Dermis blood vessel endothelial cell (primary cell): ENCODE measurements at regions not wholly inside any gene's neighbourhood (a gene's known extent, or its start where the extent isn't known, plus 50 kb on each side); places are given as distances from the start of the nearest gene placed in this dataset.

Experiments used
- DNase-seq: peaks from one replicate; pipeline ENCODE4 v3.0.0; 2010

DNA sequence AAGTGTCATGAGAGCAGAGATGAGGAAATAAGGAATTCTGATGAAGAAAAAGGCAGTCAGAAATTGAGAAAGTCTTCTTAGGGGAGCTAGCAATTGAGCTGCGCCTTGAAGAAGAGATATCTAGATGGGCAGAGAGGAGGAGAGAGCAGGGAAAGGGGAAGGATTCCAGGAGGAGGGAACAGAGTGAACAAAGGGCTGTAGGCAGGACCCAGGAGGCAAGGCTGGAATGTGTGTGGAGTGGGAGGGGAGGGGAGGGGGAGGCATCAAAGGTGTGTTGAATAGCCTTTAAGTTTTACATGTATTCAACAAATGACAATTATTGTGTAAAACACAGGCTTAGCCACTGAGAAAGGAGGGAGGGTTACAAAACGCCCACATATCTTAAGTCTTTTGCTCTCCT, 164.5 kb downstream of the TDRD15 start:
- no peak for DNase-seq

DNA sequence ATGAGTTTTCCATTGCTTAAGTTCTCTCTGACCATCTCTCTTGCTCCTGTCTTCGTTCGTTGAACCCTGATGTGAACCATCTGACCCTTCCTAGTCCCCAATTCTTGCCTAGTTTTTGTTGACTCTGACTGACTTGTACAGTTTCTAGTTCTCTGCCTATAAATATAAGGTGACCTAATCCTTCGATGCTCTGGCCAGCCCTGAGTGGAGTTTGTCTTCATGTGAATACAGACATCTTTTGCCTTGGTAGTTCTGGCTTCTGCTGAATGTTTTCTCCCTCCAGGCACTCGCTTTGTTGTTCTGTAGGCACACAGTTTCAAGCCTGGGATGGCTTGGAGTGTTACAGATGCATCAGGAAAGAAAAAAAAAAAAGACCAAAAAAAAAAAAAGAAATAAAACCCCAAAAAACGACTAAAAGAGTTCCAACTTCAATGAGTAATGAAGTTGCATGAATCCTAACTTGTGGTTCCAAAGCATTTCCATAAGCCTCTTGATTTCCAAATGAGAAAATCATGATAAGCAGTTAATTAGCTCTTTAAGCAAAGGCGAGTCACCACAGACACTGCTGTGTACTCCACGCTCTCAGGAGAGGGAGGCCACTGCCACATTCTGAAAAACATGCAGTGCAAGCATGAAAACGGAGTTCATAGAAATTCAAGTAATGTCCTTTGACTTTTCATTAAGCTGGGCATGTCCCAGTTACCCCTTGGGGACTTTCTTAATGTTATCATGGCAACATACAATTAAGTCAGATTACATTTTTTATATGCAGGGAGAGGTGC, 165.2 kb downstream of the TDRD15 start:
- DNase-seq: no peak

DNA sequence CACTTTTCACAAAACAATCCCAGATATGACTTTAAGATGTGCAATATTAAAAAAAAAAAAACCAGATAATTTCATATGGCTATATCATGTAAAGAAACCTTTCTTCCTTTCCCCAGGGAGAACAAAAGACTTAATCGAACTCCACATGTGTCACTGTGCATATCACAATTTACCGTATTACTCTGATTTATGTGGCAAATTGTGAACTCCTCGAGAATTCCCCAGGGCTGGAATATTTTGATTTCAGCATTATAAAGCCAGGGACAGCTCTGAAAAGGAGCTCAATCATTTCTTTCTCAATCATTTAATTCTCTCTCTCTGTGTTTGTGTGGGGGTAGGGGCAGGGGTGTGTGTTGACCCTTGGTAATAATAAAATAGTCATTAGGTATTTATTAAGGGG, 165.8 kb downstream of the TDRD15 start:
- DNase-seq: no peak

DNA sequence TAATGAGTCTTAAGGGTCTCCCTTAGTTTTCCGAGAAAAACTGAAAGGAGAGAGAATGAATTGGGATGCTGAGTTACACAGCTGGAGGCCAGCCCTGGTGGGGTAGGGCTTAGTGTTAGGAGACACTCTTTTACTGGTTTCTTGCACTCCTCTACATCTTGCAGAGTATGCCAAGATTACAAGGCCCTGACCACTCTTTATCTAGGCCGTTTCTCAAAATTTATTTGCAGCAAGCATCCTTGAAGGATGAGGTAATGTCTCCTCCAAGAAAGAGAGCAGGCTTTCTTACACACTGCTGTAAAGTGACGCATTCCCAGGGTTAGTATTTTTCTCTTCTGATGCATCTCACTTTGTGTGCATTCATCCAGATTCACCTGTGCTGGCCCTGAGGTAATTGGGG, 166.2 kb downstream of the TDRD15 start:
- no peak for DNase-seq

DNA sequence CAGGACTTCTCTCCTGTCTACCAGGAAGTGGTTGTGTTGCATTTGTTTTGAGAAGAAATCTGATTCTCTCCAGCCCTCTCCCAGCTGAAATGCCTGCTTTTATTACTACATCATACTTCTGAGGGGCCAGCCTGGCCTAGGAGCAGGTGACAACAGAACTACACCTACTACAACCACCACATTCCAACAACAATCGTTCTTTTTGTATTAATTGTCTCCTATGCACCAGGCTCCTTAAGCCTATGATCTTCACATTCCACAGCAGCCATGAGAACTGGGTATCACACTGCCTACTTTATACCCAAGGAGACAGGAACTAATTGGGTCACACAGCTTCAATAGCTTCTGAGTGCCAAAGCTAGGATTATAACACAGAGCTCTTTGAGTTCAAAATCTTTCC, 167.7 kb downstream of the TDRD15 start:
- no peak for DNase-seq

DNA sequence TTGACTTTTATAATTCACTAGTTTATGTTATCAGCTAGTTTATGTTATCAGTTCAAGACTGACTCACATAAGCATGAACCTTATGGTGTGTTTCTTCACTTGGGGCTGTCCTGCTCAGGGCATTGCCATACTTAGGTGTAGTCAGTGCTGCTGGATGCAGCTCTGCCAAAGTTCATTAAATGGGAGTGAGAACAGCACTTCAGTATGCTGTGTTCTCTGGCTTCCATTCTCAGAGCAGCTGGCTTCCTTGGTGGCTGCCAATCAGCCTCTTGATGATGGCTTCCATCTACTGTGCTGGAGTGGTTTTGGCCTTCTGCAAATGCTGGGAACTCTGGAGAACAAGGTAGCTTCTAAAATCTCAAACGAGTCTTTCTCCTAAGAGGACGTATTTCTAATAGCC, 170.7 kb downstream of the TDRD15 start:
- DNase-seq: no peak

DNA sequence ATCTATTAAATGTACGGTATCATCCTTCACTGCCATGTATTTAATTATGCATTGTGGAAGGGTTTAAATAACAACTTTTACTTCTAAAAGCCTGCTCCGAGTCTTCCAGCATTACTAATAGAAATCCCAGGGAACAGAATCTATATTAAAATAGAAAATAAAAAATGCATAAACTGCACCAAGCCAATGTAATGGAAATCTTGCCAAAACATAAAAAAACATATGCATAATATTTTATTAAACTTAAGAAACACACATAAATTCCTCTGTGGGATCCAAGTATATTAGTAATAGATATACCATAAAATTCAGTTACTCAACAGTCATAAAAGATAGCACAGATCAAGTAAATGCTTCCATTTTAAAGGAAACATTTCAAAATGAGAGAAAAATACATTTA, 175.6 kb downstream of the TDRD15 start:
- no peak for DNase-seq

DNA sequence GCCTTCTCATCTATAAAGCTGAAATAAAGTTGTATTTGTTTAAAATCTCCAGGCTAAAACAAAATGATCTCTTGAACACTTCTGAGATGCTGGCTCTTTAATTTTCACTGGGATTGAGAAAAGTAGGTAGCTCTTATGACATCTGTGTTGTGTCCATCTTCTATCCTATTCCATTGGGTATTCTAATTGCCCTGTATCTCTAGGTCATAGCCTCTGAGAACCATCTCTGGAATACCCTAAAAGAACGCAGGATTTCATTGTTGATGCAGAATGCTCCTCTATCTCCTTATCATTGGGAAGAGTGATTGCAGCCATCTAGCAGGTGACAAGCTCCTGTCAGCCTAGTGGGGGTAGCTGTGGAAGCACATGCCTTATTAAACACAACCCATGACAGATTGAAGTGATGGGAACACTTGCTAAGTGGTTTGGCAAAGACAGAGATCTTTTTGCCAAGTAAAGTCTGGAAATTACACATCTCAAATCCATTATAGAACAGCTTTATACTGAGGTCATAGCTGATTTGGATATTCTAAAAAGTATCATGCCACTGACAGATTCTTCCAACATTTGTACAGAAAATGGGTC, 178.2 kb downstream of the TDRD15 start:
- DNase-seq: no peak

DNA sequence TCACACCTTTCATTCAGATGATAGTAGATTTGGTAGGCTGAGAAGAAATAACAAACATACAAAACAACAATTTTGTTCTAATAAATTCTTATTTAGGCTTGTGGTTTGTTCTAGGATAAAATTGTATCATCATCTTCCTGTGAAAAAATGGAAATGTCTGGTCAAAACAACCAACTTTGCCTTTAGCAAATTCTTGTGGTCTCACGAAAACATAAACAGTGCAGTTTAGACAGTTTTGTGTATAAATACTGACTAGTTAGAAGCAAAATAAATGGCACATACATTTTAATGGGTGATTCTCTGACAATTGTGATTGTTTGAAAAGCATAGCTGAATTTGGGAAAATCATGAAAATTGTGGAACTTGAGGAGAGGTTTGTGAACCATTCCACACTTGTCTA, 180.1 kb downstream of the TDRD15 start:
- no peak for DNase-seq

DNA sequence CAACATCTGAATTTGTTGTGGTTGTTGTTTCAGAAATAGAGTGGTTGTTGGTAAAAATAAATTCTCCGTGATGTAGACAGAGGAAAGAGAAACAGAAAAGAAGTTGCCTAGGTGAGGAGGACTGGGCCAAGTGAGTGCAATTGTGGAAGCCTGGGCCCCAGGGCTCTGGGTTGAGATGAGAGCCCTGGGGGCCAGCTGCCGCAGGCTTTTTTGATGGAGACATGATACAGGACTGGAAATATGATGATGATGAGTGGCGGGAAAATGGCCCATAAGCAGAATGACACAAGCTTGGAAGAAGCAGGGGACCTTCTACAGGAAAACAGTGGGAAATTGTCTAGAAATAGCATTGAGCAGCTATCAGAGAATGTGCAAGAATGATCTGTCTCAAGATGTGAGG, 181.8 kb downstream of the TDRD15 start:
- no peak for DNase-seq

DNA sequence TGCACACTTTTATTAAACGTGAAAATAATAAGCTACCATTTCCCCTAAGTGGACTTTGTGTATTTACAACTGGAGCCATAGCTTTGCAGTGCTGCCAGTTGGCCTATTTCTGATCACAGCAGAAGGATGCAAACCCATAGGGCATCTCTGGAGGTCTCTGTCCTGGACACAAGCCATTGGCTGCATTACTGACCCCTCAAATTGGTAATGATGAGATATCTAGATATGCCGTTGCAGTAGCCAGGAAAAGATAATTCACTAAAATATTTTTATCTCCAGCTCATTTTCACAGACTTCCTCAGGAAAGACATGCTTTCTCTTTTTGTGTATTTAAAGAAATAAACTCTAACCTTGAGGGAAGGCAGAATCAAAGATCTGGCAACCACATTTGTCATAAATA, 182.5 kb downstream of the TDRD15 start:
- no peak for DNase-seq

DNA sequence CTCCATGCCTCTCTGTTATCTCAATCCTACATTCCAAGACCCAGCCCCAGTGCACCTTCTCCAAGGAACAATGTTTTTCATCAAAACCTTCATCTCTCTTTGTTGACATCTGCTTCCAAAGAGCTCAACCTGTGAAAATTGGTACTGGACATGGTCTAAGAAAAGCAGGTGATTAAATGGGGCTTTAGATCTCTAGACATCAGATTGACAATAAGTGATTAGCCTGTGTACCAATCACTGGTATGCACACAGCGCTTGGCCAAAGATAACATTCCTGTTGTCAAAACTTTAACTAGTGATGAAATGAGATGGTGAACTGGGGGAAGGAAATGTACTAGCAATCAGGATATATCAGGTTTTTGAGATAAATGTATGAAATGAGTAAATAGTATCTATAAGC, 183.3 kb downstream of the TDRD15 start:
- no peak for DNase-seq

DNA sequence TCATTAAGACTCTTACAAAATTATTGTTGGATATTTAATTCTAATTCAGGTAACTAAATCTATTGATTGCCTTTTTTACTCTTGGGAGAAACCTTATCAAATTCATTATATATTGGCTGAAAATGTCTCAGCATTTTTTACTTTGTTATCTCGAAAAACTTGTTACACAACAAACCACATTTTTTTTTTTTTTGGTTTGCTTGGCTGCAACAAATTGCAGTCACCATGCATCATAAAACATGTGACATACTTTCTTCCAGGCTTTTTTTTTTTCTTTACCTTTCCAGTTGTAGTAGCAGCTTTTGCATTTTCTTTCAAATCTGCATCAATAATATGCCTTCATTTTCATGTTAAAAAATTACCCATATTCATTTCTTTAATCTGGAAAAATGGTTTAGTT, 186.7 kb downstream of the TDRD15 start:
- DNase-seq: no peak

DNA sequence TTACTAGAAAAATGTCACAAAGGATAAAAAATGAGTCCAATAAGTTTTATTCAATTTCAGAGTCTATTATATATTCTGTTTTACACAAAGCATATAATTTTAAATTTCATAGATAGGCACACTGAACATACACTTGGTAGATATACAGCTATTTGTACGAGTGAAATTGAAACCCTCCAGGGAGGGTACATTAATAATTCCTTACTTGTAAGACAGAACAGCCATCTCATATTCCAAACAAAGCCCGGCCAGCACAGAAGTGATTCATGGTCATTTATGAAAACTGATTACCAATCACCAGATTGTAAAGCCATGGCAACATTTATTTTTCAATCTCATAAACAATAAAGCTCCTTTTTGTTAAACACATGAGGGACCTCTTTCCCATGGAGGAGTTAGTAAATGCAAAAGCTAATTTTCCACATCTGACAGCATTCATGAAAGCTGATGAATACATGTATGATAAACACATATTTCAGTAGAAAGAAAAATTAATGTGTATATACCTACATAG, 190.6 kb downstream of the TDRD15 start:
- no peak for DNase-seq

DNA sequence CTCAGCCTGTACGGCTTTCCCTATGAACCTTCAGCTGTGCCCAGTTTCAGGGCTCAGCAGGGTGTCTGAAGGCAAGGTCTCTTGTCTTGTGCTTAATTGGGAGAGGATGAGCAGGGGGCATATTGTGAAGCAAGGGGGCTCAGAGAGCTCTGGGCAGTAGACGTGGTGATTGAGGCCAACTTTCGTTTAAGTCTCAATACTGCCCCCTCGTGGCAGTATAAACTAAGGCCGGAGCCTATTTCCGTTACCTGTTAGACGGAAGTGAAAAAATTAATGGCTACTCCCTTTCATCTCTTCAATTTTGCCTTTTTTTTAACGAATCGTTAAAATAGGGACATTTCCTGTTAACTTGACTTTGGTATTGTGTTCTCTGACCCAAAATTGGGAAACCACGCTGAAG, 193.4 kb downstream of the TDRD15 start:
- peak; percentile 9 for DNase-seq

DNA sequence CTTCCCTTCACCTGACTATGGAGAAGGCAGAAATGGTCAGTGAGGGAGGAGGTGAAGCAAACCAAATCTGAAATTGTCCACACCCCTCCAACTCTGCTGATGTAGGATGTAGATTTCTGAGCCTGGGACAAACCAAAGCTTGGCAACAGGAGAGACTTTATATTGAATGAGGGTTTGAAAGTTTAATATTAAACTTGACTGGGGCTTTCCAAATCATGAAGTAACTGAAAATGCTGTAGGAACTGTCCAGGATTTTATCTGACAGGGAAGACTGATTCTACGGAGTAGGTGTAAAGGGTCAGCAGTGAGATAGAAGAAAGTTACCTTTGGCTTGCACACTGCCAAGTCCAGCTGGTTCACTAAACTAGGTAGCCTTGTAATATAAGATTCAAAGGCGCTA, 194.5 kb downstream of the TDRD15 start:
- no peak for DNase-seq

DNA sequence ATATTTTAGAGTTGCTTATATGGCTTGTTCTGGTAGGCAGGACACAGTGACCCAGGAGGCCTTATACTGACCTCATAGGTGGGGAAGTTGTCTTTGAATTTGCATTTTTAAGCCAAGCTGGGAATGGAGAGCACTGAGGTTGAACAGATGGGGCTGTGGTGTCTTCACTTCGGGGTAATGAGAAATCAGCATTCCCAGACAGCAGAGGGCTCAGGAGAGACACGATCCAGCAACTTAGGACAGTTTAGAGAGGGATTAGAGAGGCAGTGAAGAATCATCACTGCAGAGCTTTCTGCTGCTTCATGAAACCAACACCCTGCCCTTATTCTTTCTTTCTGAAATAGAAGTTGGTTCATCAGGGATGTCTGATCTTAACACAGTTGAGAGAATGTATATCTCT, 202.4 kb downstream of the TDRD15 start:
- no peak for DNase-seq

DNA sequence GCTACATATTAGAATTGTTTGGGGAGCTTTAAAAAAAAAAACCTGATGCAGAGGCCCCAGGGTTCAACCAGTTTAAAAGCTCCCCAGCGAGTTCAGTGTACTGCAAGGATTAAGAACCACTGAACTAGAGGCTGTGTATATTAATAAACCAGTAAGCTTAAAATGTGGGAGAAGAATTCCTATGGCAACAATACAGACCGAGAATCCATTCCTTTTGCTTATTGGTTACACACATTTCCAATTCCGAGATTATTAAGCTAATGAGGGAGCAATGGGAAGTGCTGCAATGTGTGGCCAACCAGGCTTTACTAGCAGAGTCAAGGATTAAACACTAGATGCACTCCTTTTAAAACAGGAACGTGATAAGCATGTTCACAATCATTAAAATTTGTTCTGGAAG, 204.4 kb downstream of the TDRD15 start:
- DNase-seq: no peak

DNA sequence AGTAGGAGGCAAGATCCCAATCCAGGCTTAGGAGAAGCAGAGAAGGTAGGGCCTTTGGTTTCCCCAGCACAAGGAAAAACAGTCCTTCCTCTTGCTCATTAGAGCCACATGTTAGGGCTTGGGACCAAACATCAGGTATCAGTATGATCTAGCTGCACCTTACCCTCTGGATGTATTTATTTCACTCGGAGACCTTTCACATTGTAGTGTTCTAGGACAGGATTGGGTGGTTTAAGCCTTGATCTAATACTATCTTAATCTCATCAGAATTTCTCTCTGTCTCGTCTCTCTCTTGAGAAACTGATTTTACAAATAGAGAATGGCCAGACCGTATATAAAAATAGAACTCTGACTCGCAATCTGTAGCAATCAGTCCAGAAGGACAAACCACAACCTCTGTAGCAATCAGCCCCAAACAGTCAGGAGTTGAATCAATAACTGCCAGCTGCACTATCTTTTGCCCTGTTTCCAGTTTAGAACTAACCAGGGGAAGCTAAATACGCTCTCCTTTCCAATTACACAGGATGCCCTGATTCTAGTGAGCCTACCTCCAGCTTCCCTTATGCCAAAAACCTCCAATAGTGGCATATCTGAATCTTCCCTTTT, 207.1 kb downstream of the TDRD15 start:
- DNase-seq: no peak

DNA sequence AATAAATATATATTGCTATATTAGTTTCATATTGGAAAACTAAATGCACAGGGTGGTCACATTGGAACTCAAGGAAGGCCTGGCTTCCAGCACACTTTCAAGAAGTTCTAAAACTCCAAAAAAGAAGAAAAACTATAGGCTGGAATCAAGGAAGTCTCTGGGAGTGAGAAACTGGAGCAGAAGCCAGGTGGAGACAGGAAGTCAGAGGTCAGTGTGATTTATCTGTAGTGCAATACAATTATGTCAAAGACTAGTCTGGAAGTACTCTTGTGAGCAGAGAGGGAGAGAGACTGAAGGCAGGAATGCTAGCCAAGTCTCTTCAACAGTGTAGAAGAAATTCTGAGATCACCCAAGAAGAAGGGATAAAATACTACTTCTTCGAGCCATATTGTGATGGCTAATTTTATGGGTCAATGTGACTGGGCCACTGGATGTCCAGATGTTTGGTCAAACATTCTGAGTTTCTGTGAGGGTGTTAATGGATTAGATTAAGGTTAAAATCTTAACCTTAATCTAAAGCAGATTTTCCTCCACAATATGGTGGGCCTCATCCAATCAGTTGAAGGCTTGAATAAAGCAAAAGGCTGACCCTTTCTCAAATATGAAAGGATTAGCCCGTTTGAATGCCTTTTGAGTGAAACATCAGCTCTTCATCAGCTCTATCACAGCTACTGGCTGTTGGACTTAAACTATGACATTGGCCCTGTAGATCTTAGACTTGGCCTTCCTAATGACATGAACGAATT, 208.0 kb downstream of the TDRD15 start:
- DNase-seq: no peak

DNA sequence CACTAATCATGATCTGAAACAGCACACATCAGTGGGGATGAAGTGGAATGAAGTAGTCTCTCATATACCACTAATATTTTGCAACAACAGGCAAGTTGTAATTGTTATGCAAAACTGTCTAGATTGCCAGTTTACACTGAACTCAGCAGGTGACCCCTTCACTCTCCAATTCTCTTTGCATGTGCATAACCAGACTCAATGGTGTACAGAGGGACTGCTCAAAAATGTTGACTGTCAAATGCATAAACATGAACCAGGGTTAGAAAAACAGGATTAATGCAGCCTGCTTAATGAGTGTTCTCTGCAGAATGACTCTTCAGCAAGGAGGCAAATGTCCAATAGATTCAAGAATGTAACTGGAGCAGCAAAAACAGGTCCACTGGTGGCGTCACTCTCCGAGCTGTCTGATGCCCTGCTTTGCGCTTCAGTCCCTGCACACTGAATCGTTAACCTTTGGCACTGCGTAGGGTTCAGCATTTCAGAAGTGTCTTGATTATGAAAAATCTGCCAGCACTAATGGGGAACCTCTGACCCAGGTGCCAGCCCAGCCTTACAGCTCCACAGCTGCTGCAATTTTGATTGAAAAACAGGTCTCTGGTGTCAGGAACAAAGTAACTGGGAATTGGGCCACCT, 209.3 kb downstream of the TDRD15 start:
- DNase-seq: no peak

DNA sequence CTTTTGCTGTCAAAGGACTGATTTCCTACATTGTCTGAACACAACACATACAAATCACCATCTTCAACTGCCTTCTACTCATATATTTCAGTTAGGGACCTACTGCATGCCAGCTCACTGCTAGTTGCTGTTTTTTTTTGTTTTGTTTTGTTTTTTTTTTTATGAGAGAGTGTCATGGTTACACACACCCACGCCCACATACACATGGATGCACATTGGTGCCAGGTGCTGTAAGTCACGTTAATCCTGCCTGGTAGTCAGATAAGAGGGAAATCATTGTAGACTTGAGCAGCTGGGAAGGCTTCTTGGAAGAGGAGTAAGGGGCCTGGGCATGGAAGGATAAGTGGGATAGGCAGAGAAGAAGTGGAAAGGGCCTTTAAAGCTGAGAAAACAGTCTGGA, 209.9 kb downstream of the TDRD15 start:
- DNase-seq: no peak

DNA sequence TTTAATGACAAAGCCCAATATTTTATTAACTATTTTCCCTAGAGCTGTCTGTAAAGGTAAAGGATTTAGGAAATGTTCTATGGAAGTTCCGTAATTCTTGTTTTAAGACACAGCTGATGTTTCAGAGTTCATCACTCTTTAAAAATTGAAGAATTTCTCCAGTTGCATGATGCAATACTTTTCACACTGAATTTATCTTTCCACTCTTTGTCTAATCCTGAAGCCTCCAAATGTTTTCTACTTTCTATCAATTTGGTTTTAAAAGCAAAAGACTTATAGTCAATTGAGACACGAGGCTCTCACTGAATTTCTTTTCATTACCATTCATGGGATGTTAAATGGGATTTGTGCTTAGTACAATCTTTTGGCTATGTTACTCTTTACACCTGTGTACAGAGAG, 223.2 kb downstream of the TDRD15 start:
- DNase-seq: no peak
